Stimulated activated CD8-positive, alpha-beta memory T cell treated with anti-CD3 and anti-CD28 coated beads, Interleukin-7, amount 100 ng/mL, for 48 hours (primary cell): ENCODE measurements at regions not wholly inside any gene's neighbourhood (a gene's known extent, or its start where the extent isn't known, plus 50 kb on each side); places are given as distances from the start of the nearest gene placed in this dataset.

Source experiments
- DNase-seq, 2 donors: peaks; one replicate each; pipeline ENCODE4 v3.0.0-alpha.2; 2020; ENCODE audit warnings: low read depth in 1 of 2; ENCODE audit errors: extremely low read depth in 1 of 2

GRCh38 chr16:86210403-86211193 is 299.7 kb upstream of the FOXF1 start:
- DNase-seq, result no peak

GRCh38 chr16:86211265-86211664 is 299.1 kb upstream of the FOXF1 start:
- DNase-seq, result no peak

- no peak for DNase-seq
These were observed 298.5 kb upstream of the FOXF1 start for GRCh38 chr16:86211800-86212199.

GRCh38 chr16:86212706-86213436 is 297.5 kb upstream of the FOXF1 start:
- no peak for DNase-seq

- DNase-seq, result no peak
These were observed 296.7 kb upstream of the FOXF1 start for GRCh38 chr16:86213437-86214205.

GRCh38 chr16:86214326-86215232 is 295.7 kb upstream of the FOXF1 start:
- no peak for DNase-seq

- no peak for DNase-seq
These were observed 294.9 kb upstream of the FOXF1 start for GRCh38 chr16:86215233-86215978.

- no peak for DNase-seq
These were observed 294.2 kb upstream of the FOXF1 start for GRCh38 chr16:86215979-86216585.

GRCh38 chr16:86216591-86216990 is 293.7 kb upstream of the FOXF1 start:
- no peak for DNase-seq

- no peak for DNase-seq
These were observed 293.1 kb upstream of the FOXF1 start for GRCh38 chr16:86217001-86217890.

GRCh38 chr16:86217891-86218270 is 292.4 kb upstream of the FOXF1 start:
- no peak for DNase-seq

GRCh38 chr16:86218479-86219170 is 291.7 kb upstream of the FOXF1 start:
- DNase-seq, result no peak

- DNase-seq, result no peak
These were observed 290.5 kb upstream of the FOXF1 start for GRCh38 chr16:86219655-86220445.

GRCh38 chr16:86220561-86220960 is 289.8 kb upstream of the FOXF1 start:
- DNase-seq, result no peak

- DNase-seq, result no peak
These were observed 289.2 kb upstream of the FOXF1 start for GRCh38 chr16:86221085-86221484.

- no peak for DNase-seq
These were observed 287.8 kb upstream of the FOXF1 start for GRCh38 chr16:86222547-86222946.

- no peak for DNase-seq
These were observed 287.3 kb upstream of the FOXF1 start for GRCh38 chr16:86222965-86223551.
